ENCODE measurements at regions not wholly inside any gene's neighbourhood (a gene's known extent, or its start where the extent isn't known, plus 50 kb on each side); places are given as distances from the start of the nearest gene placed in this dataset.

DNA sequence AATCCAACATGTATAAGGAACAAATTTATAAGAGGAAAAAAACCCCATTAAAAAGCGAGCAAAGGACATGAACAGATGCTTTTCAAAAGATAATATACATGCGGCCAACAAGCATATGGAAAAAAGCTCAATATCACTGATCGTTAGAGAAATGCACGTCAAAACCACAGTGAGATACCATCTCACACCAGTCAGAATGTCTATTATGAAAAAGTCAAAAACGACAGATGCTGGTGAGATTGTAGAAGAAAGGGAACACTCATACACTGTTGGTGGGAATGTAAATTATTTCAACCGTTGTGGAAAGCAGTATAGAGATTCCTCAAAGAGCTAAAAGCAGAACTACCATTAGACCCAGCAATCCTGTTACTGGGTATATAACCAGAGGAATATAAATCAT lies 465.4 kb downstream of the TMA16 start:
- DNase-seq: no peak
- TF ChIP-seq, protein P1, sequence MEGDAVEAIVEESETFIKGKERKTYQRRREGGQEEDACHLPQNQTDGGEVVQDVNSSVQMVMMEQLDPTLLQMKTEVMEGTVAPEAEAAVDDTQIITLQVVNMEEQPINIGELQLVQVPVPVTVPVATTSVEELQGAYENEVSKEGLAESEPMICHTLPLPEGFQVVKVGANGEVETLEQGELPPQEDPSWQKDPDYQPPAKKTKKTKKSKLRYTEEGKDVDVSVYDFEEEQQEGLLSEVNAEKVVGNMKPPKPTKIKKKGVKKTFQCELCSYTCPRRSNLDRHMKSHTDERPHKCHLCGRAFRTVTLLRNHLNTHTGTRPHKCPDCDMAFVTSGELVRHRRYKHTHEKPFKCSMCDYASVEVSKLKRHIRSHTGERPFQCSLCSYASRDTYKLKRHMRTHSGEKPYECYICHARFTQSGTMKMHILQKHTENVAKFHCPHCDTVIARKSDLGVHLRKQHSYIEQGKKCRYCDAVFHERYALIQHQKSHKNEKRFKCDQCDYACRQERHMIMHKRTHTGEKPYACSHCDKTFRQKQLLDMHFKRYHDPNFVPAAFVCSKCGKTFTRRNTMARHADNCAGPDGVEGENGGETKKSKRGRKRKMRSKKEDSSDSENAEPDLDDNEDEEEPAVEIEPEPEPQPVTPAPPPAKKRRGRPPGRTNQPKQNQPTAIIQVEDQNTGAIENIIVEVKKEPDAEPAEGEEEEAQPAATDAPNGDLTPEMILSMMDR (IDR thresholded peaks at IDR 0.05): no peak
- no peak overlapping the region for H3K4me3 Mint-ChIP-seq
- H3K27me3 Mint-ChIP-seq (ENCODE audit: insufficient read depth): no peaks in the 10 kb centered on the region
- peaks cover 4% of the 10 kb centered on the region for H3K36me3 Mint-ChIP-seq (ENCODE audit: low read depth)
- H3K4me1 Mint-ChIP-seq (ENCODE audit: low read depth): no peaks in the 10 kb centered on the region
- H3K27ac Mint-ChIP-seq: no peak overlapping the region
- peaks cover 50% of the 10 kb centered on the region for H3K9me3 Mint-ChIP-seq

DNA sequence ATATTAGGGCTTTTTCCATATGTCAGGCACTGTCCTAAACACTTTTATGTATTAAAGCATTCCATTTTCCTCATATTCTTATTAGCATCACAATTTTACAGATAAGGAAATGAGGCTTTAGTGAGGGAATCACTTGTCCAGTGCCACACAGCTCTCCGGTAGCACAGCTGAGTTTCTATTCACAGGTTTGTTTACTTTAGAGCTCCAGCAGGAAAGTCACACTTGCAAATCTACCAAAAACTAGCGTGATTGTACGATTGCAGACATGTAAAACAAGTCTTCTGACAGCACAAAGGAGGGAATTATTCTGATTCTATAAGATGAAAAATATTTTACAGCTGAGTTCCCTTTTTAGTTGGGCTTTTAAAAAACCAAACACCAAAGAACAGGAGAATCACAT lies 472.1 kb downstream of the TMA16 start:
- Mint-ChIP-seq H3K27me3 (ENCODE audit: insufficient read depth) (no peaks in the 10 kb centered on the region), H3K4me3 (no peak overlapping the region), H3K9me3 (peaks cover 41% of the 10 kb centered on the region), H3K27ac (no peak overlapping the region), H3K36me3 (ENCODE audit: low read depth) (peaks cover 3% of the 10 kb centered on the region; the same call in 1 of the 2 replicates), H3K4me1 (ENCODE audit: low read depth) (no peaks in the 10 kb centered on the region)
- TF ChIP-seq, protein P1 (IDR thresholded peaks at IDR 0.05): no peak
- no peak for DNase-seq

DNA sequence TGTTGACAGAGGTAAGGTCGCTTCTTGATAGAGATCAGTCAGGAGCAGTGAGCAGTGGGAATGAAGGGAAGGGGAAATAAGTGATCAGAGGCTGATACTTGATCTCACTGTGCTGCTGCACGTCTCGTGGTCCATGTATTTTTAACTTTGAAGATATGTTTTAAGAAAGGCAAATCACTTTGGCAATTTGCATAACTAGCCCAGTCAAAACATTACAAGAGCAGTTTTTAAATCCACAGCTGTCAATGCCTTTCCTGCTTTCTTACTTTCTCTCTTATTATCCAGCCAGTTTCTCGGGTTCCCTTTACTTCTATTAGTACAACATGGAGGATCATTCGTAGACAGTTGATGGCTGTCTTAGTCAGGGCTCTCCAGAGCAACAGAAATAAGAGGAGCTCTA lies 472.8 kb downstream of the TMA16 start:
- TF ChIP-seq, protein P1 (IDR thresholded peaks at IDR 0.05): no peak
- Mint-ChIP-seq H3K9me3 (peaks cover 37% of the 10 kb centered on the region), H3K36me3 (ENCODE audit: low read depth) (peaks cover 3% of the 10 kb centered on the region; the same call in 1 of the 2 replicates), H3K27ac (no peak overlapping the region), H3K4me3 (no peak overlapping the region), H3K27me3 (ENCODE audit: insufficient read depth) (no peaks in the 10 kb centered on the region), H3K4me1 (ENCODE audit: low read depth) (no peaks in the 10 kb centered on the region)
- no peak for DNase-seq

DNA sequence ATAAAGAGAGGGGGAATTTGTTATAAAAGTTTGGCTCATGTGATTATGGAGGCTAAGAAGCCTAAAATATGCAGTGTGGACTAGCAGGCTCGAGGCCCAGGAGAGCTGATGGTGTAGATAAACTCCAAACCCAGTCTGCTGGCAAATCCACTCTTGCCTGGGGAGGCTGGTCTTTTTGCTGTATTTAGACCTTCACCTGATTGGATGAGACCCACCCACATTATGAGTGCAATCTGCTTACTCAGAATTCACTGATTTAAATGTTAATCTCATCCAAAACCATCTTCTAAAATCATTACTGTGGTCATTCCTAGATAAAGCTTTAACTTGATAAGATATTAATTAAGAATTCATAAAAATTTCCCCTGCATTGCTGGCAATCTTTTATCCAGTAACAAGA lies 473.2 kb downstream of the TMA16 start:
- H3K27me3 Mint-ChIP-seq (ENCODE audit: insufficient read depth): no peaks in the 10 kb centered on the region
- H3K36me3 Mint-ChIP-seq (ENCODE audit: low read depth): peaks cover 3% of the 10 kb centered on the region; the same call in 1 of the 2 replicates
- no peaks in the 10 kb centered on the region for H3K4me1 Mint-ChIP-seq (ENCODE audit: low read depth)
- DNase-seq: no peak
- TF ChIP-seq, protein P1 (IDR thresholded peaks at IDR 0.05): no peak
- peaks cover 37% of the 10 kb centered on the region for H3K9me3 Mint-ChIP-seq
- no peak overlapping the region for H3K4me3 Mint-ChIP-seq
- no peak overlapping the region for H3K27ac Mint-ChIP-seq

DNA sequence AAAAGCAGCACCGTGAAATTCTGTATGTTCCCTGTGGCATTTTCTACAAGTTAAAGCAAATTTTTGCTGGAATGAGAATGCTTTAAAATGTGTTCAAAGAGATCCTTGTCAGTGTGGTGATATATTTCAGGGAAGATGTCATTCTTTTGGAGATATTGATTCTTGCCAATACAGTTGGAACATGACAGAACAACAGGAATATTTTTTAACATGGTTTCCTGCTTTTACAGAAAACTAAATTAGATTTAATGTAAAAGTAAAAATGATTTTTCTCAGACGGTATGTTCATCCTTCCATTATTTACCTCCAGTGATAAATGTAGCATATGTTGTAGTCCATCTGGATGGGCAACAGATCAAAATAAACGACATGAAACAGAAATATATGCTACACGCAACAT lies 474.8 kb downstream of the TMA16 start:
- Mint-ChIP-seq H3K4me1 (ENCODE audit: low read depth) (no peaks in the 10 kb centered on the region), H3K36me3 (ENCODE audit: low read depth) (peaks cover 3% of the 10 kb centered on the region; the same call in 1 of the 2 replicates), H3K4me3 (no peak overlapping the region), H3K9me3 (peaks cover 50% of the 10 kb centered on the region), H3K27ac (no peak overlapping the region), H3K27me3 (ENCODE audit: insufficient read depth) (no peaks in the 10 kb centered on the region)
- no peak for DNase-seq
- TF ChIP-seq, protein P1 (IDR thresholded peaks at IDR 0.05): no peak

DNA sequence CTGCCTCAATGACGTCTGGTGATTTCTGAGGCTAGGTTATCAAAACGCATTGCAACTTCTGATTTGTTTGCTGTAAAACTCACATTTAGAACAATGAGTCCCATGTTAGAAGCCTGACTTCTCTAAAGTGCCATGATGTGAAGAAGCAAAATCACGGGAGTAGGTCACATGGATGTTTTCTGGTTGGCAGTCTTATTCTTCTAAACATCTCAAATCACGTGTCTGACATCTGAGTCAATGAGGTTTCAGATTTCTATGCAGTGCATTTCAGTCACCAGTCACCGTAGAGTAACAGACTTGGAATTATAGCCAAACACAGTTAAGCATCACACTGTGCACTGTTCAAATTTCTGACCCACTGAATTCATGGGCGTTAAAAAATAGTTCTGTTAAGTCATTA lies 482.1 kb downstream of the TMA16 start:
- no peaks in the 10 kb centered on the region for H3K27me3 Mint-ChIP-seq (ENCODE audit: insufficient read depth)

More for the DNA sequence above, 482.1 kb downstream of the TMA16 start:
- Mint-ChIP-seq H3K4me3 (no peak overlapping the region), H3K27ac (no peak overlapping the region), H3K36me3 (ENCODE audit: low read depth) (no peaks in the 10 kb centered on the region; the same call in 1 of the 2 replicates), H3K4me1 (ENCODE audit: low read depth) (no peaks in the 10 kb centered on the region), H3K9me3 (peaks cover 32% of the 10 kb centered on the region)
- no peak for DNase-seq
- TF ChIP-seq, protein P1 (IDR thresholded peaks at IDR 0.05): no peak
